ENCODE measurements at regions not wholly inside any gene's neighbourhood (a gene's known extent, or its start where the extent isn't known, plus 50 kb on each side); places are given as distances from the start of the nearest gene placed in this dataset.

DNA sequence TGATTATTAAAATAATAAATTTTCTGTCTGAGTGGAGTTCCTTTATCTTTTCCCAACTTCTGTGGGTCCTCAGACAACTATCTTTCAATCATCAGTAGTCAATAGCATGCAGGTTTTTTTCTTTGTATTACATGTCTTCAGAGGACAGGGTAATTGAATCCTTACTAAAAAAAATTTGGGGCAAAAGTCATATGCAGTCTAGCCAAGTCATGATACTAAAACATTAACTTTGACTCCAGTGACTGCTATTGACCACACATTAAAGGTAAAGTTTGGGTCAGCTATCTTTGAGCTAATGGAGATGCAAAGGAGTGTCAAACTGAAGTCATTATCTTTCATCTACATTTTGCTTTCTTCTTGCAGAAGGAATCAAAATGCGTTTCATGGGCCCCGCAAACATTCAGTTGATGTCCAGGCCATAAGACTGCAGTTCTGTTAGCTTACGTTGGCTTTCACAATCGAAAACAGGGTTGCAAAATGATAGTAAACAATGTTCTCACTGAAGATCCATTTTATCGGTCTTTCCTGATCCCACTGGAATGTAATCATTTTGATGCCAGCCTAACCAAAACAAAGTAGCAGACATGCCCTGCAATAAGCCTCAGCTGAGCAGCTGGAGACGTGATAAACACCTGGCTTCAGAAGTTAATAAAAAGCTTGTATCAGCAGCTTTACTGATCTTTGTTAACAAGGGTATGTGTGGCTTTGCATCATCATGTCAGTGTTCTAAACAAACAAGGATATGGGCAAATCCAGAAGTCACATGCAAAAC lies 186.1 kb upstream of the PRLR start:
- no peak overlapping the region for H3K27ac ChIP-seq (ENCODE audit: low read depth, low read length)
- H3K9ac ChIP-seq (ENCODE audit: low read length), result no peak overlapping the region
- CTCF ChIA-PET, result no interaction called here
- no peak overlapping the region for H3K4me2 ChIP-seq (ENCODE audit: low read length)
- ATAC-seq (no peak), DNase-seq (ENCODE audit: low read depth, low spot score) (no peak)
- no peaks in the 10 kb centered on the region for H3K79me2 ChIP-seq (ENCODE audit: insufficient read depth, low read length)
- POLR2A ChIA-PET, result no interaction called here
- H3K36me3 ChIP-seq (ENCODE audit: control insufficient read depth in 1 of 2, insufficient read depth in 2 of 2, low read length in 2 of 2), result no peaks in the 10 kb centered on the region
- H3K9me3 ChIP-seq (ENCODE audit: control insufficient read depth in 1 of 2, insufficient read depth in 1 of 2, low read depth in 1 of 2, low read length in 2 of 2), result no peaks in the 10 kb centered on the region
- no peak overlapping the region for H2AFZ ChIP-seq (ENCODE audit: low read depth, low read length, poor library complexity, severe bottlenecking)
- RAD21 ChIA-PET (ENCODE audit: low non-redundant PET in 1 of 2, low total read pairs in 2 of 2, uncharacterized antibody in 2 of 2, unreplicated experiment in 2 of 2), result no interaction called here
- H4K20me1 ChIP-seq (ENCODE audit: insufficient read depth), result no peaks in the 10 kb centered on the region
- TF ChIP-seq EZH2 (IDR thresholded peaks at IDR 0.05), result no peak
- TF ChIP-seq, protein P1, sequence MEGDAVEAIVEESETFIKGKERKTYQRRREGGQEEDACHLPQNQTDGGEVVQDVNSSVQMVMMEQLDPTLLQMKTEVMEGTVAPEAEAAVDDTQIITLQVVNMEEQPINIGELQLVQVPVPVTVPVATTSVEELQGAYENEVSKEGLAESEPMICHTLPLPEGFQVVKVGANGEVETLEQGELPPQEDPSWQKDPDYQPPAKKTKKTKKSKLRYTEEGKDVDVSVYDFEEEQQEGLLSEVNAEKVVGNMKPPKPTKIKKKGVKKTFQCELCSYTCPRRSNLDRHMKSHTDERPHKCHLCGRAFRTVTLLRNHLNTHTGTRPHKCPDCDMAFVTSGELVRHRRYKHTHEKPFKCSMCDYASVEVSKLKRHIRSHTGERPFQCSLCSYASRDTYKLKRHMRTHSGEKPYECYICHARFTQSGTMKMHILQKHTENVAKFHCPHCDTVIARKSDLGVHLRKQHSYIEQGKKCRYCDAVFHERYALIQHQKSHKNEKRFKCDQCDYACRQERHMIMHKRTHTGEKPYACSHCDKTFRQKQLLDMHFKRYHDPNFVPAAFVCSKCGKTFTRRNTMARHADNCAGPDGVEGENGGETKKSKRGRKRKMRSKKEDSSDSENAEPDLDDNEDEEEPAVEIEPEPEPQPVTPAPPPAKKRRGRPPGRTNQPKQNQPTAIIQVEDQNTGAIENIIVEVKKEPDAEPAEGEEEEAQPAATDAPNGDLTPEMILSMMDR (IDR thresholded peaks at IDR 0.05 in 2 of 3, conservative IDR thresholded peaks at IDR 0.05 in 1 of 3; ENCODE audit: borderline replicate concordance in 1 of 3, insufficient read depth in 1 of 3, low read depth in 2 of 3, low read length in 2 of 3), result no peak
- no peak for TF ChIP-seq ZNF274 (IDR thresholded peaks at IDR 0.05; ENCODE audit: low read depth, low read length)
- intact Hi-C loops (cut with micrococcal nuclease), result no loop called here
- no peaks in the 10 kb centered on the region for H3K4me1 ChIP-seq (ENCODE audit: control insufficient read depth in 1 of 2, insufficient read depth in 2 of 2, low read length in 2 of 2)
- H3K27me3 ChIP-seq (ENCODE audit: insufficient read depth, low read length), result no peaks in the 10 kb centered on the region
- H3K9me2 ChIP-seq (ENCODE audit: insufficient read depth), result no peaks in the 10 kb centered on the region
- no peak overlapping the region for H3K4me3 ChIP-seq (replicated peaks in 1 of 2; ENCODE audit: low read depth in 1 of 2, low read length in 2 of 2)
- BruUV-seq (replicated peaks), result no TSS peak

DNA sequence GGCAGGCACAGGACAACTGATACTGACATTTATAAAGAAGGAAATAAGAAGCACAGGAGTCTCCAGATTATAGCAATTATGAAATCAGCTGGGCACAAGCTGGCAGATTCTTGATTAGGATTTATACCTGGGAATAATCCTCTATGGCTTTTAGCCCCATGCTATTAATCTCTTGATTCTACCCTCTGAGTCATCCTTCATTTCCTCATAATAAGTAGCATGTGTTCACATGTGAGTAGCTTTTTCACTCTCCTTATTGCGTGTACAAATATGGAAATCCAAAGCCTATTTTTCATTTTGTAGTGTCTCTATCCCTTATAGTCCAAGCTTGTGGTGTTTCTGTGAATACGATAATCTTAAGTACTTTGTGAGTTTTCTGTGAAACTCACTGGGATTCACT lies 185.0 kb upstream of the PRLR start:
- ATAC-seq, result no peak
- no peak for DNase-seq (ENCODE audit: low read depth, low spot score)
- Histone ChIP-seq H3K4me3 (replicated peaks in 1 of 2; ENCODE audit: low read depth in 1 of 2, low read length in 2 of 2) (no peak overlapping the region), H3K36me3 (ENCODE audit: control insufficient read depth in 1 of 2, insufficient read depth in 2 of 2, low read length in 2 of 2) (no peaks in the 10 kb centered on the region), H3K4me2 (ENCODE audit: low read length) (no peak overlapping the region), H3K9me3 (ENCODE audit: control insufficient read depth in 1 of 2, insufficient read depth in 1 of 2, low read depth in 1 of 2, low read length in 2 of 2) (no peaks in the 10 kb centered on the region), H3K9me2 (ENCODE audit: insufficient read depth) (no peaks in the 10 kb centered on the region), H3K27me3 (ENCODE audit: insufficient read depth, low read length) (no peaks in the 10 kb centered on the region), H3K79me2 (ENCODE audit: insufficient read depth, low read length) (no peaks in the 10 kb centered on the region), H3K4me1 (ENCODE audit: control insufficient read depth in 1 of 2, insufficient read depth in 2 of 2, low read length in 2 of 2) (no peaks in the 10 kb centered on the region), H3K9ac (ENCODE audit: low read length) (no peak overlapping the region), H2AFZ (ENCODE audit: low read depth, low read length, poor library complexity, severe bottlenecking) (no peak overlapping the region), H3K27ac (ENCODE audit: low read depth, low read length) (no peak overlapping the region), H4K20me1 (ENCODE audit: insufficient read depth) (no peaks in the 10 kb centered on the region)
- CTCF ChIA-PET, result no interaction called here
- RAD21 ChIA-PET (ENCODE audit: low non-redundant PET in 1 of 2, low total read pairs in 2 of 2, uncharacterized antibody in 2 of 2, unreplicated experiment in 2 of 2), result no interaction called here
- intact Hi-C loops (cut with micrococcal nuclease), result no loop called here
- BruUV-seq (replicated peaks), result no TSS peak
- POLR2A ChIA-PET, result no interaction called here
- TF ChIP-seq POLR2A (IDR thresholded peaks at IDR 0.05; ENCODE audit: borderline replicate concordance, extremely low read depth, insufficient read depth, insufficient read length) (no peak), YY1 (IDR thresholded peaks at IDR 0.05; ENCODE audit: extremely low read depth, insufficient replicate concordance, low read depth, low read length) (no peak), SP1 (IDR thresholded peaks at IDR 0.05; ENCODE audit: low read depth) (no peak), ZNF274 (IDR thresholded peaks at IDR 0.05; ENCODE audit: low read depth, low read length) (no peak)
- TF ChIP-seq, protein P2, sequence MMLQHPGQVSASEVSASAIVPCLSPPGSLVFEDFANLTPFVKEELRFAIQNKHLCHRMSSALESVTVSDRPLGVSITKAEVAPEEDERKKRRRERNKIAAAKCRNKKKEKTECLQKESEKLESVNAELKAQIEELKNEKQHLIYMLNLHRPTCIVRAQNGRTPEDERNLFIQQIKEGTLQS (IDR thresholded peaks at IDR 0.05), result no peak

Data from HCT116 (cell line).